Prostate gland (tissue), 2 donors: ENCODE measurements at regions not wholly inside any gene's neighbourhood (a gene's known extent, or its start where the extent isn't known, plus 50 kb on each side); places are given as distances from the start of the nearest gene placed in this dataset.

ENCODE experiments used
- CTCF ChIP-seq, 4 experiments: fragments of 200-600 bp in 2 of 4; fragments of 450-650 bp in 2 of 4; sonication (generic) in 2 of 4; IDR thresholded peaks; 1 replicate in 3 of 4; 2 replicates in 1 of 4; pipeline ENCODE4 v1.5.1; 2016 to 2019; ENCODE audit warnings: antibody characterized with exemption in 4 of 4, mild to moderate bottlenecking in 2 of 4, moderate library complexity in 2 of 4
- POLR2AphosphoS5 ChIP-seq: sonication (generic); formaldehyde crosslinking; IDR thresholded peaks from one replicate; pipeline ENCODE4 v1.6.1; 2017; ENCODE audit warnings: antibody characterized with exemption

GRCh38 chr2:194907569-194907968 is 749.5 kb upstream of the SLC39A10 start:
- no peak for TF ChIP-seq POLR2AphosphoS5
- no peak for TF ChIP-seq CTCF (IDR thresholded peaks at IDR 0.05)
